HG02840 (cell line): ENCODE measurements at regions not wholly inside any gene's neighbourhood (a gene's known extent, or its start where the extent isn't known, plus 50 kb on each side); places are given as distances from the start of the nearest gene placed in this dataset.
"Not testable (repeated sequence)": the region's sequence is repeated elsewhere in the genome, so short reads cannot be mapped to it uniquely, and the experiment has no call there.

ENCODE experiments used
- ATAC-seq: cut with Tn5 transposase; IDR thresholded peaks from one replicate; pipeline ENCODE4 v1.9.1; 2021; ENCODE audit warnings: mild to moderate bottlenecking, moderate library complexity, moderate number of reproducible peaks; ENCODE audit not compliant: unreplicated experiment, low FRiP score

DNA sequence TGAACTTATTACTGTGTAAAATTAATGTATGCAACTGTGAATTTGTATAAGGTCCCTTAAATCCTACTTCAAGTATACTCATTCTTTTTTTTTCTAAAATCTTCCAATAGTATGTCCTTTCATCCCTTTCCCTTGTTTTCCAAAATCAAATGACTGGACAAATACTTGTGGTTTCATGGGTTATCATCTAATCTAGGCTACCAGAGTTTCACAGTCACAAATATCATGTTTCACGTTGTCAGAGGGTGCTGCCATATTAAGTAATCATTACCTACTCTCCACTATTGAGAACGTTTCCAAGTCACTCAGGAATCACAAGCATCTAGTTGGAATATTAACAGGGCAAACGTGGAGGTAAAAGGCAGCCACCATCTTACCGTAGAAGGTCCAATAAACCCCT, 1235.0 kb upstream of the TENM3 start:
- no peak for ATAC-seq

DNA sequence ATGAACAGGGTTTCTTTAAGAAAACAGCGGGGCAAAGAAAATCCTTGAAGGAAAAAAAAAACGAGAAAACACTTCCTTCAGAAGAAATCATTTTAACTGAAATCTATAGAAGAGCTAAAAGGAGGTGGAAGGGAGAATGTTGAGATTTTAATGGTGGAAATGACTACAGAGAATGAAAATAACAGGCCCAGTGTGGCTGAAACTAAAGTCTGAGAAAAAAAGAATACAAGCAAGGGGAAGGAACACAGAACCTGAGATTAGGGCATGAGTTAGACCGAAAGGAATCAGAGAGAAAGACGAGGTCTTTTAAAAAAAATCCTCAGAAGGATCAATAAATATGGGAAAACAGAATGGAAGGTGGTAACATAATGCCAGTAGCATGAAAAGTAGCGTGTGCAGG, 1230.0 kb upstream of the TENM3 start:
- ATAC-seq, result no peak

DNA sequence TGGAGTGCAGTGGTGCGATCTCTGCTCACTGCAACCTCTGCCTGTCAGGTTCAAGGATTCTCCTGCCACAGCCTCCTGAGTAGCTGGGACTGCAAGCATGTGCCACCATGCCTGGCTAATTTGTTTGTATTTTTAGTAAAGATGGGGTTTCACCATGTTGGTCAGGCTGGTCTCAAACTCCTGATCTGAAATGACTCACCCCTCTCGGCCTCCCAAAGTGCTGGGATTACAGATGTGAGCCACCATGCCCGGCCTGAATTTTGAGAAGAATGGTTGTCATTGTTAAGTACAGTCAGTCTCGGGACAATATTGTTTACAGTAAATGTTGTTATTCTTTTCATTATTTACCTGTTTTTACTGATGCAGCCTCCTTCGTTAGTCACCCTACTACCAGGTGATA, 1226.2 kb upstream of the TENM3 start:
- no peak for ATAC-seq

DNA sequence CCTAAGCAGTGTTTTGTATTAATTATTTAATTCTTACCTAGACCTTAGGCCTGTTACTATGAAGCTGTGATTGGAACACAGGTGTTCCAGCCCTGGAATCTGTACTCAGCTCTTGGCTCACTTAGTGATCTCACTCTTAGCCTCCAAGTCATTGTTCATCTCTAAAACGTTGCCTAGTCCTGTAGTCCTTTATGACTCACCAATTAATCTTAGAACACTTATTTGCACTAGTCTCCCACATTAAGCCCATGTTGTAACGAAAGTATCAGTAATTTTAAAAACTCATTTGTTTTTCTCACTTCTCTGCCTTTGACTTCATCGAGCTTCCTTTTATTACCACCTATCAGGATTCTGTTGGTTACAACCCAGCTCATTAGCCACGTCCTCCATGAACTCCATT, 1224.7 kb upstream of the TENM3 start:
- no peak for ATAC-seq

DNA sequence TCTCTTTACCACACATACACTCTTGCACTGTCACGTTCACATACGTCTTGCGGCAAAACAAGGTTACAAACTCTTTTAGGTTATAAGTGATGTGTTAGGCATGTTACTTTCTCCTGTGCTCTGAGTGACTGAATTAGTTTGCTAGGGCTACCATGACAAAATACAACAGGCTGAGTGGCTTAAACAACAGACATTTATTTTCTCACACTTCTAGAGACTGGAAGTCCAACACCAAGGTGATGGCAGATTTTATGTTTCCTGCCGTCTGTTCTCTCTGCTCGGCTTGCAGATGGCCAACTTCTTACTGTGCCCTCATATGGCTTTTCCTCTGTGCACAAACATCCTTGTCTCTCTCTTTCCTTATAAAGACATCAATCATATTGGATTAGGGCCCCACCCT, 1224.3 kb upstream of the TENM3 start:
- no peak for ATAC-seq

DNA sequence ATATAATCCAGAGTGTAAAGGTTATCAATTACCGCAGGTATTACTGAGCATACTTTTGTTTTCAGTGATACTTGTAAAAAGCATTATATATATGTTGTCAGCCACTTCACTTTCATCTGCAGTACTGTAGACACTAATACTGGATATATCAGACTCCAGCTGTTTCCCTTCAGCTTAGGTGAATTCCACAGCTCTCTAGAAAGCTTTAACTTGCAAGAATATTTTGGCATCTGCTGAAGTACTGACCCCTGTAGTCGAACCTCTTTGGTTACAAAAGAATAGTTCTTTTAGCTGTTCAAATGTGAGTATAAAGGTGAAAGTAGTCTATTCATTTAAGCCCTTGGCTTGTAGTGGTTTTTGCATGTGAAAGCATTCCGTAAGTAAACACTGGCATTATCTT, 1222.7 kb upstream of the TENM3 start:
- ATAC-seq, result no peak

DNA sequence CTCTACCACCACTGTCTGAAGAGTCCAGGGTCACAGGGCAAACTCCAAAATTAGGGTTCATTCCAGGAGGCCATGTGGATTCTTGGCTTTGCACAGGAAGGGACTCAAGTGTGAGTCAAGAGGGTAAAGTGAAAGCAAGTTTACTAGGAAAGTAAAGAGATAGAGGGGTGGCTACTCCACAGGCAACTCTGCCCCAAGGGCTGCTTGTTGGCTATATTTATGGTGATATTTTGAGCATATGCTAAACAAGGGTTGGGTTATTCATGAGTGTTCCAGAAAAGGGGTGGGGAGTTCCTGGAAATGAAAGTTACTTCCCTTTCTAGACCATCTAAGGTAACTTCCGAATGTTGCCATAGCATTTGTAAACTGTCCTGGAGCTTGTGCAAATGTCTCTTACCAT, 1222.0 kb upstream of the TENM3 start:
- ATAC-seq, result no peak

DNA sequence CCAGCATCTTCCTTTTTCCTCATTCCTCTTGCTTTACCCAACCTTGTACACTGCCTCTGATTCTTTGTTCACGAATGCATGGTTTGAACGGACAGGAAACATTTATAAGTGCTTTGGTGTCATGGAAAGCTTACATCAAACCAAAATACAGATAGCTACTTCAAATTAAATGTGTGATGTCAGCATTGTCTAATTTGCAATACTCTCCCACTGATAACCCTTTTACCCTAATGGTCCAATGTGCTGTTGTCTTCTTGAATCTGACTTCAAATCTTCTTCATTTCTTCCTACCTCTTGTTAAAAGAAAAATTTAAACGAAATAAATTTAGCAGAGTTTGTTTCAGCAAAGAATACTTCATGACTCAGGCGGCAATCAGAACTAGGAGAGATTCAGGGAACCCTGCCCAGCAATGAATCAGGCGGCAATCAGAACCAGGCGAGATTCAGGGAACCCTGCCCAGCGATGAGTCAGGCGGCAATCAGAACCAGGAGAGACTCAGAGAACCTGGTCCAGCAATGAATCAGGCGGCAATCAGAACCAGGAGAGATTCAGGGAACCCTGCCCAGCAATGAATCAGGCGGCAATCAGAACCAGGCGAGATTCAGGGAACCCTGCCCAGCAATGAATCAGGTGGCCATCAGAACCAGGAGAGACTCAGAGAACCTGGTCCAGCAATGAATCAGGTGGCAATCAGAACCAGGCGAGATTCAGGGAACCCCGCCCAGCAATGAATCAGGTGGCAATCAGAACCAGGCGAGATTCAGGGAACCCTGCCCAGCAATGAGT, 1212.9 kb upstream of the TENM3 start:
- ATAC-seq, result not testable (repeated sequence)

DNA sequence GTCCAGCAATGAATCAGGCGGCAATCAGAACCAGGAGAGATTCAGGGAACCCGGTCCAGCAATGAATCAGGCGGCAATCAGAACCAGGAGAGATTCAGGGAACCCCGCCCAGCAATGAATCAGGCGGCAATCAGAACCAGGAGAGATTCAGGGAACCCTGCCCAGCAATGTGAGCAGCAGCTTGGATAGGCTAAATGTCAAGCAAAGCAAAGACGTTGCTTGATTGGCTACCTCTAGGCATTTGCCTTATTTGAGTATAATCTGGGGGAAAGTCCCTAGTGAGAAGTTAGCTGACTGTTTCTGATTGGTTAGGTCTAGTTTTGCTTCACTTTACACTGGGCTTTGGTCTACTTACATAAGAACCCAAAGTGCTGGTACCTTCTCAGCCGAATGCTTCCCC, 1212.2 kb upstream of the TENM3 start:
- ATAC-seq, result no peak

DNA sequence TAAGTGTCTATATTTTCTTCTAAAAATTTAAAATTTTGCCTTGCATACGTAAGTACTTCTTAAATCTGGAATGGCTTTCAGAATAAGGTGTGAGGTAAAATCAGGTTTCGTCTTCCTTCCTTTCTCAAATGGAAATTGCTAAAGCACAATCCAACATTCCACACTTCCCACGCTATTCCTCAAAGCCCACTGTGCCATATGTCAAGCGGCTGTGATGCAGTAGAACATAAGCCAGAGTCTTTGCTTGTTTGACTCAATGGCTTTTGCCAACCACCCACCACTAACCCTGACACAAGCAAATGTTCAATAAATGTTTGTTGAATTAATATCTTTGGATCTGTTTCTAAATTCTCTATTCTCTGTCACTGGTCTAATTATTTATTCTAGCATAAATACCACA, 1199.7 kb upstream of the TENM3 start:
- ATAC-seq, result no peak

DNA sequence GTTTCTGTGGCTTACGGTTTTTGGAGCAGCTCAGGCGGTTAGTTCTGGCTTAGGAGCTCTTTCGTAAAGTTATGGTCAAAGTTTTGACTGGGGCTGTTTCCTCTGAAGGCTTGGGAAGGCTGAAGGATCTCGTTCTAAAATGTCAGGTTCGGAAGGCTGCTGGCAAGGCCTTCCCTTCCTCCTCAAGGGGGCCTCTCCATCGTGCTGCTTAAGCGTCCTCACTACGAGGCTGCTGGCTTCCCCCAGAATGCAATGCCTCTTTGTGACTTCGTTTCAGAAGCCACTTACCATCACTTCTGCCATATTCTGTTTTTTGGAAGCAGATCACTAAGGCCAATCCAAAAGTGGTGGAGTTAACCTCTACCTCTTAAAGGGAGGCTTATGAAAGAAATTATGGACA, 1196.4 kb upstream of the TENM3 start:
- no peak for ATAC-seq

DNA sequence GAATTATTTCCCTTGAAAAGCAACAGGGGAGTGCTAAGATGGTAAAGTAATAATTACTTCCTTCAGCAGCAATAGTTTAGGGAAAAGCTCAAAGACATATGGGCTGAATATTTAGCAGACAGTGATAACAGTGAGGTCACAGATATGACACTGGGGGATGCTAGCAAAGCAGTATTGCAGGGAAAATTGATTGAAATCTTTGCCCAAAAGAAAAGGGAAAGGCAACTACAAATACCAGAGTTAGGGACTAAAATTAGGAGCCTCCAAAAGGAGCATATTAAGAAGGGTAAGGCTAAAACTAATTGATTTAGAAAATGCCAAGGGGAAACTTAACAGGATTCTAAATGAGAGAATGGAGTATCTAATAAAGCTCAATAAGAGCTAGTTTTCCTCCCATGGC, 1191.3 kb upstream of the TENM3 start:
- no peak for ATAC-seq

DNA sequence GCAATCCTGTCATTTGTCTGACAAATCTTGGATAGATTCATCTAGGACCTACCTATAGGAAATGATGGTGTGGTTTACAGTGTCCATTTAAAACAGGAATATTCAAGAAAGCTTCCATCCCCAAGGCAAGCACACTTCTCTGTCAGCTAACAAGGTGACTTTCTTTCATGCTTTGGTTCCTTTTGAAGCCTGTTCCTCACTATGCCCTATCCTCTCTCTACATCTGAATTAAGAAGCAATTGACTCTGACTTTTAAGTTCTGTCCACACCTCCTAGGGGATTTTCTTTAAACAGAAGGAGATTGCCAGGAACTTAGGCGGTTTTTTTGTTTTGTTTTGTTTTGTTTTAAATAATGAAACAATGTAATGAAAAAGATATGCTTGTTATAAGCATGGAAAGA, 1181.4 kb upstream of the TENM3 start:
- no peak for ATAC-seq

DNA sequence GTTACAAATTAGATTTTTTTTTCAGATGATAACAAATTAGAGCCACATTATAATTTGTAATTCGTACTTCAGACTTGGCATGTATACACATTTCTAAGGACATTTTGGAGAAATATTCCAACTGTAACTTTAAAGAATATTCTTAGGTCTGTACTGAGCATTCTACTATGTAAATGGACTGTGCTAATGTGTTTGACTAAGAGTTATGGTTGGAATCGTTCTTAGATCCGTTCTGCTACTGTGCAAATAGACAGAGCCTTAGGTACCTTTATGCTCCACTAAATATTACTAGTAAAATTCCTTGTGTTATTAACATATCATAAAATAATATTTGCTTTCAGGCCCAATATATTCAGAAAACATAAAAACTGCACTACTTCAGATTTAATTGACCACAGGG, 1180.0 kb upstream of the TENM3 start:
- no peak for ATAC-seq

DNA sequence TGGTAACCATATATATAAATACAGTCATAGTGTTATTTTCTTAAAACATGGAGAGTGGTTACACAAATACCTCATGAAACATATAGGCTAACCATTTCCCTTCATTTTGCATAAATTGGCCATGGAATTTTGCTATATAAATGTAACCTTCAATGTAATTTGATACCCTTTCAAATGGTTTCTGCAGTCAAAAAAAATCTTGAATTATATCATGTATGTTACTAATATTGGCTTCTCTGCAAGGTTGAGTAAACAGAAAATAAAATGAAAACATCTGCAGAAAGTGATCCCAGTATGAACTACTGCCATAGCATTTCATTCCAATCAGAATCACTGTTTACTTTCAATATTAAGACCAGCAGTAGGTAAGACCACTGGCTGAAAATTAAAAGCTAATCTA, 1165.9 kb upstream of the TENM3 start:
- no peak for ATAC-seq

DNA sequence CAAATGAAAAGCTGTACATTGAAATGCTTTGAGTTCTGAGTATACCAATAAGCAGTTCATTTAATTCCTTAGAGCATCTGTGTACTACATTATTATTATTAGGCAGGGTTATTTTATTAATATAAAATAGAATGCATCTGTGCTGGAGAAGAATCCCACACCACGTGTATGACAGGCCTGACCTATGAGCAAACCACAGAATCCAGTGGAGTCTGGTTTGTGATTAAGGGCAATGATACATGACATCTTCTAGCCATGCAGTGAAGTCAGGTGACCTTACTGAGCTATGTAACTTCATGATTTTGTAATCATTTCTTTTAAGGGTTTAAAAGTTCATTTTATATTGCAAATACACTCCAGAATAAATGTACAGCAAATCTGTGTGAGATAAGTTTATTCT, 1165.0 kb upstream of the TENM3 start:
- no peak for ATAC-seq

DNA sequence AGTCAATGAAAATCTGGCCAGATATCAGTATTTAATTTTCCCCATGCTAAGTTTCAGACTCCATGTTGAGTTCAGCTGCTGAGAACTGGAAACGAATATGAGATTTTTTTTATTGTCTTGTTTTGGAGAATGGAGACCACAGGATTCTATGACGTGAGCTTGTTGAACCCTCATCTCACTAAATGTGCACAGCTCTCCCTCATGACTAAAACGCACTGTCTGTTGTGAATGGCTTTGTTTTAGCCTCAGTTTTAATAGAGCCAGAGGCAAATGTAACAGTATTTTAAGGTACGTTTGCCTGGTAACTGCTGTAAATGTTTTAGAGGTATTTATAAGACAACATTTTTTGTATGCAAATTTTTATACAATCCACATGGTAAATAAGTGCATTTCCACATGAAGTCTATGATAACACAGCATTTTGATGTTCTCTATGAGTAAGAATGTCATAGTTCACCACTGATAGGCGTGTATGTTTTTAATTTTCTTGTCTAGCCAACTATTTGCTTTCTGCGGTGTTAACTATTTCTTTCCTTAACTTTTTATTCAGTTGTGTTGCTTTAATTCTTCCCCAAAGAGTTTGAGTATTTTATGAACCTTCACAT, 1159.3 kb upstream of the TENM3 start:
- ATAC-seq, result no peak

DNA sequence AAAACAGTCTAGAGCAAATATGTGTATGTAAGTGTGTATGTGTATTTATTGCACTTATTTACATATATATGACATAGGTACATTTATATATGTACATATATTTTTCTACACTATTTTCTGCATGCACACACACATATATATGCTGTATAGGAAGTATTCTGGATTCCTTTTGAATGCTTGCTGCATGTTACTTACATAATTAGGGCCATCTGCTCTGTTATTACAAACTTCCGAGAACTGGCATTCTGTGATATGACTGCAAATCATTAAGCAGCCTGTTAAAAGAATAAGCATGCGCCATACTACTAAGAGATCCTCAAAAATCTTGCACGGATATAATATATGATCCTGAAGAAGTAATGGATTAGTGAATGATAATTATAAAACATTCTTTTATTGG, 1157.6 kb upstream of the TENM3 start:
- no peak for ATAC-seq

DNA sequence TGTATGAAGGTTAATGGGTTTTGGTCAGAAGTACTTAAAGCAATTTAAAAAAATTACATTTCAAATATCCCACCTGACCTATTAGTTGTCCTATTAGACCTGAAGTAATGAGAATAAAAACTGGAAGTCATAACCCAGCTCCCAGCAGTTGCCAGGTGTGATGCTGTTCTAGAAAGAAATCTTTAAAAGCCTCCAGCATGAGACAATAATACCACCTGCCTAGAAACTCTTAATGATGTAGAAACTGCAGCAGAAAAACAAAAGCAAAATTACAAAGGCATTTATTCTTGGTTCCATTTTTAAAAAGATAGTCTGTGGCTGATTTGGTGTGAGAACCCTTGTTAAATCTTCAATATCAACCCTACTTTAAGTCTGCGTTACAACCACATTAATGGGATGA, 1137.7 kb upstream of the TENM3 start:
- no peak for ATAC-seq

DNA sequence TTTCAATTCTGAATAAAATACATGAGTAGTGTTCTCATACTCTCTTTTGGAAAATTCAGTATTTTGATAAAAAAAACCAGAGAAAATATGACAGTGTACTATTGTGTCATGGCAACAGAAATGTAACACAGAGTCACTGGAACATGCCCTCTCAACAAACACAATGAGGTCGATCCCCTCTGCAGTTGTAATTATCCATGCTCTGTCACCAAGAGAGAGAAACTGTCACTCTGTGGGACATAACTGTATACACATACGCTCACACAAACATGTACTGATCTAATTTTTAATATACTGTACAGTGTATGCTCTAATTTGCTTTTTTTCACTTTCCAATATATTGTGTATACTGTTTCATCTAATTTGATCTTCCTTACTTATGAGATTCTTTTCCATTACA, 1136.8 kb upstream of the TENM3 start:
- ATAC-seq, result no peak

DNA sequence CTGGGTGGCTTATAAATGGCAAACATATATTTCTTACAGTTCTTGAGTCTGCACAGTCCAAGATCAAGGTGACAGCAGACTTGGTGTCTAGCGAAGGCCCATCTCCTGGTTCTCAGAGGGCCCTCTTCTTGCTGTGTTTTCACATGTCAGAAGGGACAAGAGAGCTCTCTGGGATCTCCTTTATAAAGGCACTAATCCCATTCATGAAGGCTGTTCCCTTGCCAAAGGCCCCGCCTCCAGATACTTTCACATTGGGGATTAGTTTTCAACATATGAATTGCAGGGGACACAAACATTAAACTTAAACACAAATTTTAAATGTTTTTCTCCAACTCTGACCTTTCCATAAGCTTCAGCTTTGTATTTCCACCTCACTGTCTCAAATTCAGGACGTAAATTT, 1135.0 kb upstream of the TENM3 start:
- ATAC-seq, result no peak

DNA sequence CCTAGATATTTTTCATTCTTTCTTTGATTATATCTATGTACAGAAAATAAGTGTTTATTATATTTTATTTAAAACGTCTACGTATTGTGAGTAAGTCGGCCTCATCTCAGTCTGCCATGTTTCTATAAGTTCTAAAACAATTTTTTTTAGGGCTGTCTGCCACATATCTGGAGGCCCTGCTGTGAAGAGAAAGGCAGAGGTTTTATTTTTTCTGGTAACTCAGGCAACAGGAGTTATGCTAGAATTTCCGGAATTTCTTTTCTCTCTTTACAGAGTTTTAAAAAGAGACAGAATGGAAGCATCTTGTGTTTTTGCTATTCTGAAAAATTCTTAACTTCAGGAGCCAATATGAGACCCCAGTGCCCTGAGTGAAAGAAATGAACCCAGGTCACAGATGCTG, 1124.0 kb upstream of the TENM3 start:
- ATAC-seq, result no peak

DNA sequence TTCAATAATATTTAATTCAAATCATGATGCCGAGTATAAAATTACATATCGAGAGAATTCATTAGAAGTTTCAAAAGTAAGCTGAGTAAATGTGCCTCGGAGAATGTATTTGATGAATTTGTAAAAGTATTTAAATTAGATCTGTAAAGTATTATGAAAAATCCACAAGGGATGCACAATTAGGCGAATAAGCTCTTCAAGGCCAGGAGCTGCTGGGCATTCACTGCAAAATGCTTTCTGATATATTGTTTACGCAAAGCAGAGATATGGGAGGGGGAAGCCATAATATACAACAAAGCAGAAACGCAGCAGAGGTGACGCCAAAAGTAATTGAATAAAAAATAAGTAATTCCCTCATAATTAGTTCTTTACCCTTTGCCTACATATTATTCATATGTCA, 1121.5 kb upstream of the TENM3 start:
- ATAC-seq, result no peak
